DOHH2 (cell line): ENCODE measurements at regions not wholly inside any gene's neighbourhood (a gene's known extent, or its start where the extent isn't known, plus 50 kb on each side); places are given as distances from the start of the nearest gene placed in this dataset.

Source experiments
- H3F3A ChIP-seq: fragments of 200-600 bp; sonication (generic), shearing (Covaris generic); 2 replicates; pipeline ENCODE4 v1.6.0; 2016; ENCODE audit warnings: antibody characterized with exemption, mild to moderate bottlenecking; ENCODE audit not compliant: control insufficient read depth, insufficient read depth
- H3K27ac ChIP-seq: fragments of 200-600 bp; sonication (generic); 2 replicates; pipeline ENCODE4 v1.5.1; 2014; ENCODE audit warnings: low read depth, mild to moderate bottlenecking, low read length, moderate library complexity
- H3K27me3 ChIP-seq: fragments of 200-600 bp; sonication (generic); 2 replicates; pipeline ENCODE4 v1.6.1; 2014; ENCODE audit warnings: mild to moderate bottlenecking, low read length, mixed read lengths; ENCODE audit not compliant: control insufficient read depth
- H3K36me3 ChIP-seq: fragments of 200-600 bp; sonication (generic); 2 replicates; pipeline ENCODE4 v1.6.1; 2014; ENCODE audit warnings: mild to moderate bottlenecking, low read length, moderate library complexity, mixed read lengths; ENCODE audit not compliant: control insufficient read depth
- H3K4me1 ChIP-seq: fragments of 200-600 bp; sonication (generic); 2 replicates; pipeline ENCODE4 v1.6.1; 2014; ENCODE audit warnings: mild to moderate bottlenecking, low read length, mixed read lengths; ENCODE audit not compliant: control insufficient read depth
- H3K4me2 ChIP-seq: fragments of 200-600 bp; sonication (generic); 2 replicates; pipeline ENCODE4 v1.6.0; 2014; ENCODE audit warnings: mild to moderate bottlenecking, low read length, moderate library complexity
- H3K4me3 ChIP-seq: fragments of 200-600 bp; sonication (generic); 2 replicates; pipeline ENCODE4 v1.5.1; 2014; ENCODE audit warnings: mild to moderate bottlenecking, low read length, mixed read lengths
- H3K79me2 ChIP-seq: fragments of 200-600 bp; sonication (generic); 2 replicates; pipeline ENCODE4 v1.6.1; 2014; ENCODE audit warnings: mild to moderate bottlenecking, low read length, mixed read lengths; ENCODE audit not compliant: control insufficient read depth
- H3K9me2 ChIP-seq: fragments of 200-600 bp; sonication (generic); replicated peaks from 2 replicates; pipeline ENCODE4 v1.6.1; 2014; ENCODE audit warnings: mild to moderate bottlenecking, low read length, mixed read lengths; ENCODE audit not compliant: control insufficient read depth
- H3K9me3 ChIP-seq: fragments of 200-600 bp; sonication (generic); 2 replicates; pipeline ENCODE4 v1.6.1; 2014; ENCODE audit warnings: antibody characterized with exemption, low read length, mixed read lengths; ENCODE audit not compliant: control insufficient read depth, insufficient read depth
- H4K20me1 ChIP-seq: fragments of 200-600 bp; sonication (generic); 2 replicates; pipeline ENCODE4 v1.6.0; 2014; ENCODE audit warnings: low read depth, mild to moderate bottlenecking, antibody characterized with exemption, low read length, moderate library complexity; ENCODE audit not compliant: control insufficient read depth, insufficient read depth
- EZH2phosphoT487 ChIP-seq: fragments of 200-600 bp; sonication (generic); IDR thresholded peaks from 2 replicates; pipeline ENCODE4 v1.6.1; 2017; ENCODE audit warnings: borderline replicate concordance, mild to moderate bottlenecking, antibody characterized with exemption, low read length, moderate library complexity, mixed read lengths
- TF ChIP-seq, protein P1 (sequence below): fragments of 200-600 bp; sonication (generic); IDR thresholded peaks from one replicate; pipeline ENCODE4 v1.5.1; 2014; ENCODE audit warnings: antibody characterized with exemption, mild to moderate bottlenecking, low read depth, low read length; ENCODE audit not compliant: poor library complexity, severe bottlenecking

DNA sequence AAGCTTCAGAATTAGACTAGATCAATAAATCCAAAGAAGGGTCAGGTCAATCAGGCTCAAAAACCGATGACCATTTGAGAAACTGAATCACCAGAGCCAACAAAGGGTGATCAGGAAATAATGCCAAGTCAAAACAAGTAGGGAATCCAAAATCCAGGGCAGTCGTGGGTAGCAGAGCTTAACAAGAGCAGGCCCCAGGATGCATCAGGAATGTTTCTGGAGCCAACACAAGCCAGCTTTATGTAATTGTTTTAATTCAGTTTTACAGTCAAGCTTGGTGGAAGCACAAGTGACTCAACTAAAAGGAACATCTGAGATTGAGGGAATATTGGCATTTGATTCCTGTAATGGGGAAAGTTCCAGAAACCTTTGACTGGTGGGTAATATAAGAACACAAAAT lies 237.9 kb upstream of the EDA2R start:
- Histone ChIP-seq H3K9me3 (no peaks in the 10 kb centered on the region), H3K4me3 (no peak overlapping the region)
- TF ChIP-seq, protein P1, sequence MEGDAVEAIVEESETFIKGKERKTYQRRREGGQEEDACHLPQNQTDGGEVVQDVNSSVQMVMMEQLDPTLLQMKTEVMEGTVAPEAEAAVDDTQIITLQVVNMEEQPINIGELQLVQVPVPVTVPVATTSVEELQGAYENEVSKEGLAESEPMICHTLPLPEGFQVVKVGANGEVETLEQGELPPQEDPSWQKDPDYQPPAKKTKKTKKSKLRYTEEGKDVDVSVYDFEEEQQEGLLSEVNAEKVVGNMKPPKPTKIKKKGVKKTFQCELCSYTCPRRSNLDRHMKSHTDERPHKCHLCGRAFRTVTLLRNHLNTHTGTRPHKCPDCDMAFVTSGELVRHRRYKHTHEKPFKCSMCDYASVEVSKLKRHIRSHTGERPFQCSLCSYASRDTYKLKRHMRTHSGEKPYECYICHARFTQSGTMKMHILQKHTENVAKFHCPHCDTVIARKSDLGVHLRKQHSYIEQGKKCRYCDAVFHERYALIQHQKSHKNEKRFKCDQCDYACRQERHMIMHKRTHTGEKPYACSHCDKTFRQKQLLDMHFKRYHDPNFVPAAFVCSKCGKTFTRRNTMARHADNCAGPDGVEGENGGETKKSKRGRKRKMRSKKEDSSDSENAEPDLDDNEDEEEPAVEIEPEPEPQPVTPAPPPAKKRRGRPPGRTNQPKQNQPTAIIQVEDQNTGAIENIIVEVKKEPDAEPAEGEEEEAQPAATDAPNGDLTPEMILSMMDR: no peak
- TF ChIP-seq EZH2phosphoT487: no peak

DNA sequence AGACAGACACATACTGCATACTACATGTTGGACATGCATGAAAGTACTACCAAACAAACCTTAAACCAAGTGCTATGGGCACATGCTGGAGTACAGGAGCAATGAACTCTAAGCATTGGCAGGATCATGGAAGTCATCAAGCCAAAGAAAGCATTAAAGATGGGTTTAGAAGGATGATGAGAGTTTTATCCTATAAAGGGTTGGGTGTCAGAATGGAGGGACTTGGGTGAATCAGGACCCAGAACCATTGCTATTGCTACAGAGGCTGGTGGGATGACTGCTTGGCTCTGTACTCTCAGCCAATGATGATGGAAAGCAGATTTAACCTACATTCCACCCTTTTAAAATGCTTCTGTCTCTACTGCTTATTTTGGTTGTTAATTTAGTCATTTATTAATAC lies 233.9 kb upstream of the EDA2R start:
- Histone ChIP-seq H3K4me1 (no peaks in the 10 kb centered on the region), H3K27ac (no peak overlapping the region), H3K36me3 (no peaks in the 10 kb centered on the region)

More for the DNA sequence above, 237.9 kb upstream of the EDA2R start:
- Histone ChIP-seq H4K20me1 (no peaks in the 10 kb centered on the region), H3F3A (no peaks in the 10 kb centered on the region), H3K36me3 (no peaks in the 10 kb centered on the region), H3K79me2 (no peaks in the 10 kb centered on the region), H3K4me2 (no peak overlapping the region), H3K27me3 (no peaks in the 10 kb centered on the region), H3K4me1 (no peaks in the 10 kb centered on the region), H3K27ac (no peak overlapping the region), H3K9me2 (no peaks in the 10 kb centered on the region)

DNA sequence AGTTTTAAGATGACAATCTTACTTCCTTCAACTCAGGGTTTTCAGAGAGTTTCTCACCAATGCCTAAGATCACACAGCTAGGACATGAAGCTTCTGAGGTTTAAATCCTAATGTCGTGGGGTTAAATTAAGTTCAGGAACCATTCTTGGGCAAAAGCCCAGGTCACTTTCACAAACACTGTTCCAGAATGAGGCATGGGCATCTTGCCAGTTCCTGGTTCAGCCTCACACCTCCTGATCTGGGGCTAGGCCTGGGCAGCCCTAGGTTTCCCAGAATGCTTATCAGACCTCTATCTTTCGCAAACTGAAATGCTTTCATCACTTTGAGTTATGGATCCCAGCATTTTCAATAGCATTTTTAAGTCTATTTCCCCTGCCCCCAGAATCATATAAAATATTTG lies 224.8 kb upstream of the EDA2R start:
- Histone ChIP-seq H4K20me1 (no peaks in the 10 kb centered on the region), H3K79me2 (no peaks in the 10 kb centered on the region), H3K4me3 (no peak overlapping the region), H3K27me3 (no peaks in the 10 kb centered on the region), H3K36me3 (no peaks in the 10 kb centered on the region), H3K9me3 (no peaks in the 10 kb centered on the region), H3K27ac (no peak overlapping the region), H3K9me2 (no peaks in the 10 kb centered on the region), H3F3A (no peaks in the 10 kb centered on the region), H3K4me2 (no peak overlapping the region), H3K4me1 (no peaks in the 10 kb centered on the region)
- TF ChIP-seq EZH2phosphoT487: no peak
- TF ChIP-seq, protein P1: no peak

More for the DNA sequence above, 233.9 kb upstream of the EDA2R start:
- no peaks in the 10 kb centered on the region for H3K9me3 ChIP-seq
- no peak overlapping the region for H3K4me2 ChIP-seq
- no peaks in the 10 kb centered on the region for H3K27me3 ChIP-seq
- H3F3A ChIP-seq: no peaks in the 10 kb centered on the region
- no peaks in the 10 kb centered on the region for H3K9me2 ChIP-seq
- H3K79me2 ChIP-seq: no peaks in the 10 kb centered on the region
- no peak overlapping the region for H3K4me3 ChIP-seq
- no peaks in the 10 kb centered on the region for H4K20me1 ChIP-seq
- TF ChIP-seq EZH2phosphoT487: no peak
- TF ChIP-seq, protein P1: no peak

DNA sequence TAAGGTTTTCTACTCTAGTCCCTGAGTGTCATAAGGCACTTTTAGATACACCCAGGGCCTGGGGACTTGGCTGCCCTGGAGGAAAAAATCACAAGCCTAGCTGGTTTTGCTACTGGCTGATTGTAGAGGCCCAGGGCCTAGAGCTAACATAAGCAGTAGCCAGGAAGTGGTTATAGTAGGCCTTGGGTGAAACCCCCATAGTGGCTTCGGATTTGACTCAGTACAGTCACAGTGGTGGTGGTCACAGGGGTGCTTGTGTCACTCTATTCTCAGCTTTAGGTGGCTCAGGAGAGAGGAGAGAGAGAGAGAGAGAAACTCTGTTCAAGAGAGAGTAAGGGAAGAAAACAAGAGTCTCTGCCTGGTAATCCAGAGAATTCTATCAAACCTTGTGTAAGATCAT lies 194.5 kb upstream of the EDA2R start:
- no peaks in the 10 kb centered on the region for H3K9me3 ChIP-seq
- TF ChIP-seq EZH2phosphoT487: no peak
- TF ChIP-seq, protein P1: no peak

More for the DNA sequence above, 194.5 kb upstream of the EDA2R start:
- Histone ChIP-seq H3K4me3 (no peak overlapping the region), H4K20me1 (no peaks in the 10 kb centered on the region), H3K9me2 (no peaks in the 10 kb centered on the region), H3K79me2 (no peaks in the 10 kb centered on the region), H3K4me2 (no peak overlapping the region), H3K27ac (no peak overlapping the region), H3F3A (no peaks in the 10 kb centered on the region), H3K36me3 (no peaks in the 10 kb centered on the region), H3K27me3 (no peaks in the 10 kb centered on the region), H3K4me1 (no peaks in the 10 kb centered on the region)
